ENCODE measurements at regions not wholly inside any gene's neighbourhood (a gene's known extent, or its start where the extent isn't known, plus 50 kb on each side); places are given as distances from the start of the nearest gene placed in this dataset.
"Not testable (repeated sequence)": the region's sequence is repeated elsewhere in the genome, so short reads cannot be mapped to it uniquely, and the experiment has no call there.

GRCh38 chr4:141499261-141499853, 137.0 kb upstream of the IL15 start:
- DNase-seq (ENCODE audit: extremely low spot score, insufficient read length, low read depth) (no peak), FAIRE-seq (no peak)

DNA sequence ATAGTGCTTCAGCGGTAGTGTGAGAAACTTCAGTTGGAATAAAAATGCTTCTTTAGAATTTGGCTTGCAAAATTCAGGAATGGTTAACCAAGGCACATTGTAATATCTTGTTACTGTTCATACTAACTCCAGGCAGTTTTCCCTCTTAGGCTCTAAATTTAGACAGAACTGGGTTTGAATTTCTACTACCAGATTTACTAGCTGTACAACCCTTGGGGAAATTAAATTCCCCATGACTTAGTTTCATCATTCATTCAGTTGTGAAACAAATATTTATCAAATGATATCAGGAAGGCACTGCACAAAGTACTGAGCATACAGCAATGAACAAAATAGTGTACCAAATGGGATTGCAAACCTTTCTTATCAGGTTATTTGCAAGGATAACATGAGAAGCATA, 135.0 kb upstream of the IL15 start:
- DNase-seq (ENCODE audit: extremely low spot score, insufficient read length, low read depth) (no peak), FAIRE-seq (no peak)

GRCh38 chr4:141501931-141502330, 134.5 kb upstream of the IL15 start:
- no peak for FAIRE-seq
- no peak for DNase-seq (ENCODE audit: extremely low spot score, insufficient read length, low read depth)

DNA sequence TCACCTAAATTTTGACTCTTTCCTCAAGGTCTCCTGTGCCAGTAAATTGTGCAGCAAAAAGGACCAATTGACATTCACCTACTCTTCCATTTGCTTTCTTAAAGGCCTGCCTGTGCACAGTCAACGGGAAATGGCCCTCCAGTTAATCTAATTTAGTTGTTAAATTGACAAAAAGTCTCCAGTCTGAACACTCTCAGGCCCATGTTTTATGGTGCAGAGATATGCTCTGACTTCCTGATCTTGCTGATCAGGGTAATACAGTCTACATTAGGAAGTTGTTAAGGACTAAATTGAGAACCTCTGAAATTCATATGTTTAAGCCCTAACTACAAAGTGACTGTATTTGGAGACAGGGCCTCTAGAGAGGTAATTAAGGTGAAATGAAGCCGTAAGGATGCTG, 133.6 kb upstream of the IL15 start:
- no peak for FAIRE-seq
- no peak for DNase-seq (ENCODE audit: extremely low spot score, insufficient read length, low read depth)

DNA sequence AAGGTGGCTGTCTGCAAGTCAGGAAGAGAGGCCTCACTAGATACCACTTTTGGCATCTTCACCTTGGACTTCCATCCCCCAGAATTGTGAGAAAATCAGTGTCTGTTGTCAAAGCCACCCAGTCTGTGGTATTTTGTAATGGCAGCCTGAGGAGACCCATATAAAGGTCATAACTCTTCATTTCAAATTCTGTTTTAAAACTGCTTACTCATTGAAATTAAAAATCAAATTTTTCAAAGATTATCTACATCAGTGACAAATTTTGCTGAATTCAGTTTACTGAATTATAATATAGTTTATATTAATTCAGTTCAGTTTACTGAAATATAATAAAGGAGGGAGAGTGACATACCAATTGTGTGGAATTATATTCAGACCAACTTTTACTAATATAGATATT, 133.1 kb upstream of the IL15 start:
- FAIRE-seq (no peak), DNase-seq (ENCODE audit: extremely low spot score, insufficient read length, low read depth) (no peak)

GRCh38 chr4:141511055-141511454, 125.3 kb upstream of the IL15 start:
- FAIRE-seq (no peak), DNase-seq (ENCODE audit: extremely low spot score, insufficient read length, low read depth) (no peak)

GRCh38 chr4:141513866-141514265, 122.5 kb upstream of the IL15 start:
- DNase-seq (ENCODE audit: extremely low spot score, insufficient read length, low read depth) (no peak), FAIRE-seq (no peak)

DNA sequence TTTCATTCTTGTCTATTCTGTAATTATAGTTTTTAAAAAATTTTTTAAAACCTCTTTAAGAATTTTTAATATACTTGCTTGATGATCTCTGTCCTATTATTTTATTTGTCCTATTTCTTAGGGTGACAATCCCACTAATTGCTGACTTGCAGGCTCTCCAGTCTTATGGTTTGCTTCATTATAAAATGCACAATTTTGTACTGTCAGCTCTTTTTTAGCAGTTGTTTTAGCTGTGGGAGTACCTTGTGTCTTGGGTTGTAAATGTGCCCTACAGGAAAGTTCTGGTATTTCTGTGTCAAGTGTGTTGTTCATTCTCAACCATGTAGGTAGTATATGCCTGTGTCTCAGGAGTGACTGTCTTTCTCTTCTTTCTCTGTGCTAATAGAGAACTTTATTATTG, 118.2 kb upstream of the IL15 start:
- no peak for DNase-seq (ENCODE audit: extremely low spot score, insufficient read length, low read depth)
- FAIRE-seq, result no peak

- FAIRE-seq, result no peak
- no peak for DNase-seq (ENCODE audit: extremely low spot score, insufficient read length, low read depth)
These were observed 112.3 kb upstream of the IL15 start for GRCh38 chr4:141524116-141524515.

- FAIRE-seq, result no peak
- DNase-seq (ENCODE audit: extremely low spot score, insufficient read length, low read depth), result no peak
These were observed 111.5 kb upstream of the IL15 start for GRCh38 chr4:141524841-141525240.

DNA sequence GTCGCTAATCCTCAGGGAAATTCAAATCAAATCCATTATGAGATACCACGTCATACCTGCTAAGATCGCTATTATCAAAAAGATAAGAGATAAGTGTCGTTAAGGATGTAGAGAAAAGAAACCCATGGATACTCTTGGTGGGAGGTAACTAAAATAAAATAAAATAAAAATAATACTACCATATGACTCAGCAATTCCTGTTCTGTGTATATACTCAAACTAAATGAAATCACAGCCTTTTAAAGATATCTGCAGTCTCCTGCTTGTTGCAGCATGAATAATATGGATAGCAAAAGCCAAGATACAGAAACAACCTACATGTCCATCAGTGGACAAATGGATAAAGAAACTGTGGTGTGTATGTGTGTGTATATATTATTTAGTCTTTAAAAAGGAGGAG, 105.8 kb upstream of the IL15 start:
- DNase-seq (ENCODE audit: extremely low spot score, insufficient read length, low read depth) (no peak), FAIRE-seq (no peak)

- no peak for FAIRE-seq
- DNase-seq (ENCODE audit: extremely low spot score, insufficient read length, low read depth), result no peak
These were observed 101.4 kb upstream of the IL15 start for GRCh38 chr4:141534985-141535384.

DNA sequence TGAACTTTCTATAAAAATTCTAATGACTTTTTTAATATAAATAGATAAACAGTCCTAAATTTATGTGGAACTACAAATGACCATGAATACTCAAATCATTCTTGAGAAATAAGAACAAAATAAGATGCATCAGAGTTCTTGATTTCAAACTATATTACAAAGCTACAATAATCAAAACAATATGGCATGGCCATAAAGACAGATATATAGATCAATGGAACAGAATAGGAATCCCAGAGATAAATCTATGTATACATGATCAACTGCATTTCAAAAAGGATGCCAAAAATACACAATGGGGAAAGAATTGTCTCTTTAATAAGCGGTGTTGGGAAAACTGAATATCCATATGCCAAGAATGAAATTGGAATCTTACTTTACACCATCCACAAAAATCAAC, 98.4 kb upstream of the IL15 start:
- no peak for FAIRE-seq
- DNase-seq (ENCODE audit: extremely low spot score, insufficient read length, low read depth), result no peak

- DNase-seq (ENCODE audit: extremely low spot score, insufficient read length, low read depth) (no peak), FAIRE-seq (no peak)
These were observed 95.7 kb upstream of the IL15 start for GRCh38 chr4:141540643-141541042.

GRCh38 chr4:141541851-141542250, 94.5 kb upstream of the IL15 start:
- no peak for FAIRE-seq

DNA sequence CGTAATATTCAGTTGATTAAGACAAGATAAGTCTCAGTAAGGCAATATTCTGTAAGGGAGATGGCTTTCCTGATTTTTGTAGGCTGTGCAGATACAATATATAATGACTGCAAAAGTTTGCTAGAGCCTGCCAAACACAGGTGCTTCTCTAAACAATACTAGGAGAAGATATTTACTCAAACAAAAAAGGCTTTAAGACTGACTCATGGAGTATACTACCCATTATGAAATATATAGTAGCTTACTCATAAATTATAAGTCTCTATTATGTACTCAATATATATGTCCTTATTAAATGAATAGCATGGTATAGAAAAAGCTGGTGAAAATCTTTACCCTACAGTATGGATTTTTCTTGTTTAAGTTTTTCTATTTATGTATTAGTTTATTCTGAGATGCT, 93.2 kb upstream of the IL15 start:
- FAIRE-seq (no peak), DNase-seq (ENCODE audit: extremely low spot score, insufficient read length, low read depth) (no peak)

More at GRCh38 chr4:141541851-141542250, 94.5 kb upstream of the IL15 start:
- DNase-seq (ENCODE audit: extremely low spot score, insufficient read length, low read depth), result no peak

- no peak for FAIRE-seq
- no peak for DNase-seq (ENCODE audit: extremely low spot score, insufficient read length, low read depth)
These were observed 92.7 kb upstream of the IL15 start for GRCh38 chr4:141543706-141544105.

GRCh38 chr4:141548791-141549190, 87.6 kb upstream of the IL15 start:
- DNase-seq (ENCODE audit: extremely low spot score, insufficient read length, low read depth) (no peak), FAIRE-seq (no peak)

- FAIRE-seq, result no peak
These were observed 76.3 kb upstream of the IL15 start for GRCh38 chr4:141560056-141560455.

GRCh38 chr4:141562649-141563048, 73.7 kb upstream of the IL15 start:
- no peak for FAIRE-seq
- DNase-seq (ENCODE audit: extremely low spot score, insufficient read length, low read depth), result no peak

More at GRCh38 chr4:141560056-141560455, 76.3 kb upstream of the IL15 start:
- DNase-seq (ENCODE audit: extremely low spot score, insufficient read length, low read depth), result no peak

DNA sequence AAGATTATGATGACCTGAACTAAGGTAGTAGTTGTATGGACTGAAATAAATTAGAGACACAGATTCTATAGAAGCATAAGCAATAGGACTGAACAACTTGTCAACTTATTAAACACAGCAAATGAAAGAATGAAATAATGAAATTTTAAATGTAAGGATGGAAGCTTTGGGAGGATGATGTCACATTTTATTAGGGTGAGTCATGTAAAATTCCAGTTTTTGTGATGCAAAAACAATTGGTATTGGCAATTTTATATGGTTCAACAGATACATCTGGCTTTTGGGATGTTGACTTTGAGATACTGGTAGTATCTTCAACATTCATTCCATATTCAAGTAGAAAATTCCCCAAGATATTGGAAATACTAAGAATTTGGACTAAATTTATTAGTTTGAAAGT, 72.7 kb upstream of the IL15 start:
- no peak for FAIRE-seq
- no peak for DNase-seq (ENCODE audit: extremely low spot score, insufficient read length, low read depth)

GRCh38 chr4:141564961-141565360, 71.4 kb upstream of the IL15 start:
- not testable (repeated sequence) for DNase-seq (ENCODE audit: extremely low spot score, insufficient read length, low read depth); FAIRE-seq
